H7 (cell line): ENCODE measurements at regions not wholly inside any gene's neighbourhood (a gene's known extent, or its start where the extent isn't known, plus 50 kb on each side); places are given as distances from the start of the nearest gene placed in this dataset.

Source experiments
- DNase-seq: peaks from one replicate; pipeline ENCODE4 v3.0.0; 2012
- H3K27me3 ChIP-seq: 2 replicates; pipeline ENCODE4 v1.6.0; 2011; ENCODE audit warnings: mild to moderate bottlenecking, low read length; ENCODE audit not compliant: control insufficient read depth, insufficient read depth
- H3K36me3 ChIP-seq: replicated peaks from 2 replicates; pipeline ENCODE4 v1.5.1; 2011; ENCODE audit warnings: low read length; ENCODE audit not compliant: control insufficient read depth, insufficient read depth
- H3K4me3 ChIP-seq: 2 replicates; pipeline ENCODE4 v1.5.1; 2011; ENCODE audit warnings: low read depth, mild to moderate bottlenecking, control low read depth, low read length, moderate library complexity; ENCODE audit not compliant: insufficient read depth

DNA sequence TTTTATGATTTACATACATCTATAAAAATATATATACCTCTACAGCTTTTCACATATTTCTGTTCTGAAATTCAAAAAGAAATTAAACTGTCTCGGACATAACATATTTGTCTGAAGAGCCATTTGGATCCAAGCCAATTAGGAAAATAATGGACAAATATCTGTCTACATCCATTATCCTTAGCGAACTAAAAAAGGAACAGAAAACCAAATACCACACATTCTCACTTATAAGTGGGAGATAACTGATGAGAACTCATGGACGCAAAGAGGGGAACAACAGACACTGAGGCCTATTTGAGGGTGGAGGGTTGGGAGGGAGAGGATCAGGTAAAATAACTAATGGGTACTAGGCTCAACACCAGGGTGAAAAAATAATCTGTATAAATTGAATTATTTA, 829.4 kb upstream of the ALCAM start:
- Histone ChIP-seq H3K4me3 (no peak overlapping the region), H3K27me3 (no peaks in the 10 kb centered on the region), H3K36me3 (no peaks in the 10 kb centered on the region)

DNA sequence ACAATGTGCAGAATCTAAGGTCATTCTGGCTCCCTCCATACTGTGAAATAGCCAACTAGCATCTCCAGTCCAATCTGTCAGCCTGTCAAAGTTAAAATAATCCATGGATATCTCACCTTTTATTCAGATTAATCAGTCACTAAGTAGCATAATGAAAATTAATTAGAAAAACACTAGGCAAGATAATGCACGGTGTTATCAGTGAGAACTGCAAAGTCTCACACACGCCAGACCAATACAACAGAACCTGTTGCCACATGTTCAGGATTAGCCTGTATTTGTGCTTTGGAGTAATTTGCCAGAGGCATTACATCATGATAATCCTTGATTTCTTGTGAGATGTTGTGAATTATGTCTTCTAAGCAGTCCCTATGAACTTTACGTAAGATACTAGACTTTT, 820.4 kb upstream of the ALCAM start:
- no peak overlapping the region for H3K4me3 ChIP-seq
- no peak for DNase-seq
- peaks cover 10% of the 10 kb centered on the region for H3K27me3 ChIP-seq
- H3K36me3 ChIP-seq: no peaks in the 10 kb centered on the region

More for the DNA sequence above, 829.4 kb upstream of the ALCAM start:
- no peak for DNase-seq

DNA sequence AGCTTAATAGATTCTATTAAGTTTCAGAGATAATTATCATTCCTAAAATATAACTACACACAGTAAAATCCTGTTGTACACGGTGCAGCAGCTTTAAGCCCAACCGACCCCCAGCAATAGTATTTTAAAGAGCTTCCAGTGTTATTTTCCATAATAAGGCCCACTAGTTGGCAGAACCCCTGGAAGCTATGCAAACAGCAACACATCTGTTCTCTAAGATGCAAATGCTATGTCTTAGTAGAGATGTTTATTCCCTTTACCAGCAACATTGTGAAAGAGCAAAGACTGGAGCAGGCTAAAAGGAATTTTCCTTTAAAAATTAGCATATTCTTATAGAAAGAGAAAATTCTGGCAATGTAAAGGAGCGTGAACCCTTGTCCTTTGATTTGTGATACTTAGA, 819.7 kb upstream of the ALCAM start:
- peaks cover 10% of the 10 kb centered on the region for H3K27me3 ChIP-seq
- peak; percentile 20 for DNase-seq
- H3K4me3 ChIP-seq: no peak overlapping the region
- H3K36me3 ChIP-seq: no peaks in the 10 kb centered on the region

DNA sequence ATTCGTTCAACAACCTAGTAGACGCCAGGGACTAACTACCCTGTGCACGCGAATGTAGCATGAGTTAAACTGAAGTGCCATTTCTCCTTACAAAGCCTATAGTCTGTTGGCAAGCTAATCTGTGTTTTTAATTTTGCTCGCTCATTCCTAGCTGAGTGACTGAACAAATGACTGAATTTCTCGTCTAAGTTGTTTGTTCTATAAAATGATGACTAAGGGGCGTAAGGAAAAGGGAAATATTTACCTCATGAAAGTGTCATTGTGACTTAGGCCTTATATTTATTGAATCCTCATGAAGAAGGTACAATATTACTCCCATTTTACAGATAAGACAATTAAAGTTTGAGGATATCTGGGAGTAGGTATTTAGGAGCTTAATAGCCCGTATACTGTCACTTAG, 818.3 kb upstream of the ALCAM start:
- no peak for DNase-seq
- no peak overlapping the region for H3K4me3 ChIP-seq
- H3K36me3 ChIP-seq: no peaks in the 10 kb centered on the region
- peaks cover 10% of the 10 kb centered on the region for H3K27me3 ChIP-seq

- Histone ChIP-seq H3K4me3 (no peak overlapping the region), H3K36me3 (no peaks in the 10 kb centered on the region), H3K27me3 (peaks cover 10% of the 10 kb centered on the region)
- DNase-seq: no peak
Measured at GRCh38 chr3:104549099-104549714, 817.5 kb upstream of the ALCAM start.

DNA sequence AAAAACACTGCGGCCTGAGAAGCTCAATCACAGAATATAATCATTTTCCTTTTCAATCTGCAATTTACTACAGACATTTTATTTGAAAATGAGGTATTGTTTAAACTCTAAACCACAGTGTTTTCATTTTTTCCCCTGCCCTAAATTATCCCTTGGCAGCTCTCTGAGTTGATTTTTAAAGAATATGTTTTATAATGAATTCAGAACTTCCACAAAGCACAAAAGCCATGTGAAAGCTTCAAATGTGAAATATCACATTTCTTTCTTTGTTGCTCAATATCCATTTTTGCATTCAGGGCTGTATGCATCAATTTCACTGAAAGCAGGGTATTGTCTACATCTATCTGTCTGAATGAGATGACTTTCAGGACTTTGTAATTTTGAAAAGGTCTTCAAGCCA, 813.6 kb upstream of the ALCAM start:
- no peak for DNase-seq
- Histone ChIP-seq H3K27me3 (peaks cover 2% of the 10 kb centered on the region; the same call in 1 of the 2 replicates), H3K4me3 (no peak overlapping the region), H3K36me3 (no peaks in the 10 kb centered on the region)

DNA sequence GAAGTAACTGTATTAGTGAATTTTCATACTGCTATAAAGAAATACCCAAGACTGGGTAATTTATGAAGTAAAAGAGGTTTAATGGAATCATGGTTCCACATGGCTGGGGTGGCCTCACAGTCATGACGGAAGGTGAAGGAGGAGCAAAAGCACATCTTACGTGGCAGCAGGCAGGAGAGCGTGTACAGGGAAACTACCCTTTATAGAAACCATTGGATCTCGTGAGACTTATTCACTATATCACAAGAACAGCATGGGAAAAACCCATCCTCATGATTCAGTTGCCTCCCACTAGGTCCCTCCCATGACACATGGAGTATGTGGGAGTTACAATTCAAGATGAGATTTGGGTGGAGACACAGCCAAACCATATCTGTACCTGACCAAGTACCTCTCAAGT, 812.3 kb upstream of the ALCAM start:
- Histone ChIP-seq H3K4me3 (no peak overlapping the region), H3K36me3 (no peaks in the 10 kb centered on the region), H3K27me3 (no peaks in the 10 kb centered on the region)
- DNase-seq: no peak

DNA sequence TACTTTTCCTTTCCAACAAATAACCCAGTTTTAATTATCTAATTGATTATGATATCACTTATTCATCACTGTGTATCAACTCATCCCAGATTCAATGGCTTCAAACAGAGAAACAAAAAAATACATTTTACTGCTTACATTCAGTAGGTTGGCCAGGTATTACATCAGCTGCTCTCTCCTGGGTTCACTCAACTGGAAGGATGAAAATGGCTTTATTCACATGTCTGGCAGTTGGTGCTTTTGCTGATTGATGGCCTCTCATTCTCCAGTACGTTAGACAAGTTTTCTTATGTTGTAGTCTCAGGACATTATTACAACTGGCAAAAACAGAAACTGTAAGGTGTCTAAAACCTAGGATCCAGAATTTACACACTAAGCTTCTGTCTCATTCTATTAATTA, 811.0 kb upstream of the ALCAM start:
- Histone ChIP-seq H3K4me3 (no peak overlapping the region), H3K36me3 (no peaks in the 10 kb centered on the region), H3K27me3 (no peaks in the 10 kb centered on the region)
- no peak for DNase-seq

DNA sequence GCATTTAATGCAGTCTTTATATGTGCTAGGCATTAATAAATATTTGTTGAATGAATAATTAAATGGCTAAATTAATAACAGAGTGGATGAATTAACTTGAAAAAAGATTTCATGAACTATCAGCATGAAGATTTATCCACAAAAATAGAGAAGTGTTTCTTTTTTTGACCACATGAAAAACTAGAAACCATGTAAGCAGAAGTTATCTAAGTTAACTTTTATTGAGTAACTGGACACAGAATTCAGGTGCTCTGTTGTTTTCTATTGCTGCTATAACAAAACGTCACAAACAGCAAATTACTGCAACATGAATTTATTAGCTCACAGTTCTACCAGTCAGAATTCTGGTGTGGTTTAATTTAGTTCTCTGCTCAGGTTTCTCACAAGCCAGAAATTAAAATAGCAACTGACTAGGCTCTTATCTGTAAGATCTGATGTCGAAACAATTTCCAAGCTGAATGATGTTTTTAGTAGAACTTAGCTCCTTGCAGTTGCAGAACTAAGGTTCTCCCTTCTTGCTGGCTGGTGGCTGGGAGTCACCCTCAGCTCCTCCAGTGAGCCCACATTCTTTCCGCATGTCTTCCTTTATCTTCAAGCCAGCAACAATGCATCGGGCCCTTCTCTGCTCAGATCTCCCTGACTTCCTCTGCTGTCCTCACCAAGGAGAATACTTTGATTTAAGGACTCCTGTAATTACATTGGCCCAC, 810.2 kb upstream of the ALCAM start:
- DNase-seq: no peak
- H3K36me3 ChIP-seq: no peaks in the 10 kb centered on the region
- H3K27me3 ChIP-seq: no peaks in the 10 kb centered on the region
- H3K4me3 ChIP-seq: no peak overlapping the region

DNA sequence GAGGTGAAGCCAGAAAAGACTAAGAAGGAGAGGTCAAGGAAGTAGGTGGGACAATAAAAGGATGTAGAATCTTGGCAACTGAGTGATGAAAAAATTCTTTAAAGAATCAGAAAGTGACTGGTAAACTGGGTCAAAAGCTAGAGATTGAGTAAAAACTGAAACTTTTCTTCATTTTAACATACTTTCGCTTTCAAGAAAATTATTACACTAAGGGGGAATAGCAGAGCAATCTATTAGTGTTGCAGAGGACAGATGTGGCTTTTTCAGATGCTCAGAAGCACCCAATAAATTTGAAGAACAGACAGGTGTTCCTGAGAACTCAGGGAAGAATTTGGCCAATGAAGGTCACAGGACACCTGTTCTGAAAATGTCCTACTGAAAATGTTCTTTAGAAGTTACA, 805.4 kb upstream of the ALCAM start:
- no peak for DNase-seq
- Histone ChIP-seq H3K27me3 (no peaks in the 10 kb centered on the region), H3K36me3 (no peaks in the 10 kb centered on the region), H3K4me3 (no peak overlapping the region)

DNA sequence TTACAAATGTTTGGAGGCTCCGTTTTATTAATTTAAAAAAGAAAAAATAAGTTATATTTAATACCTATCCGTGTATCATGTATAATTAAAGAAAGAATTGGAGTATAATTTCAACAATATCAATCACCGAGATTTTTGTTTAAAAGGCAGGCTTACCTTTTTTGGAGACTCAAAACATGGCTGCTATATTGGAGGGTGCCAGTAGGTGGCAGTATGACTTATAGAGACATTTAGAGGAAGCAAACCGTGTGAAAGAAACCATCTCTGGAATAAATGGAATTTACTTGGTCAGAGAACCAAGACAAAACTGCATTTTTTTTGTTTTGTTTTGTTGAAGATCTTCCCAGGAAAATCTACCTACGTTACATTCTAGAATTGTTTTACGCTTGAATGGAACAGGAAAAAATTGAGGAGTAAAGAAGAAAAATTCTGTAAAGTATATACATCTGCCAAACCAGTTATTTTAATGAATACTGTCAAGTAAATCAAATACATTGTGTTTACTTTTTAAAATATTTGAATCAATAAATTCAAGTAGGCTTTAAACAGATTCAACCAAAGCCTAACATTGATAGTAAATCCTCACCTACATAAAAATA, 802.6 kb upstream of the ALCAM start:
- no peak overlapping the region for H3K4me3 ChIP-seq
- peak; percentile 2 for DNase-seq

DNA sequence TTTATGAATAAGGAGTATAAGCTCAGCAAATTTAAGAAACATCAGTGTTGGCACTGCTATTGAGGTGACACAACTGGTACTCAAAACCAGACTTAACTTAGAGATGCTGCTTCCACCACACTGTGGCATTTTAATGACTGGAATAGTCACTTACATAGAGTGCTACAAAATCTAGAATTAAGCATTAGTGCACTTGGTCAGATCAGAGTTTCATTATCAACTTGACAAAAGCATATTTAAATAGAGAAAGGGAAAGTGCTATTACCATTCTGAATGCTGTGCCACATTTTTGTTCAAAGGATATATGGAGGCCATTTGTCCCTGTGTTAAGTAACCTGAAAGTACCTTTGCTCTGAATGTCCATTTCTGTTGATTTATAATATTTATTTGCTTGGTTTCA, 800.7 kb upstream of the ALCAM start:
- H3K36me3 ChIP-seq: no peaks in the 10 kb centered on the region
- H3K27me3 ChIP-seq: no peaks in the 10 kb centered on the region
- no peak for DNase-seq

More for the DNA sequence above, 802.6 kb upstream of the ALCAM start:
- Histone ChIP-seq H3K27me3 (no peaks in the 10 kb centered on the region), H3K36me3 (no peaks in the 10 kb centered on the region)

GRCh38 chr3:104575634-104576033, 791.1 kb upstream of the ALCAM start:
- no peak for DNase-seq
- Histone ChIP-seq H3K36me3 (no peaks in the 10 kb centered on the region), H3K27me3 (no peaks in the 10 kb centered on the region), H3K4me3 (no peak overlapping the region)

More for the DNA sequence above, 800.7 kb upstream of the ALCAM start:
- H3K4me3 ChIP-seq: no peak overlapping the region

DNA sequence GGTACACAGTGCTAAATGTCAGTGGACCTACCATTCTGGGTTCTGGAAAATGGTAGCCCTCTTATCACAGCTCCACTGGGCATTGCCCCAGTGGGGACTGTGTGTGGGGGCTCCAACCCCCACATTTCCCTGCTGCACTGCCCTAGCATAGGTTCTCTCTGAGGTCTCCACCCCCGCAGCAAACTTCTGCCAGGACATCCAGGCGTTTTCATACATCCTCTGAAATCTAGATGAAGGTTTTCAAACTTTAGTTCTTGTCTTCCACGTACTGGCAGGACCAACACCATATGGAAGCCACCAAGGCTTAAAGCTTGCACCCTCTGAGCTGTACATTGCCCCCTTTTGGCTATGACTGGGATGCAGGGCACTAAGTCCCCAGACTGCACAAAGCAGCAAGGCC, 788.2 kb upstream of the ALCAM start:
- no peak for DNase-seq
- H3K27me3 ChIP-seq: no peaks in the 10 kb centered on the region

DNA sequence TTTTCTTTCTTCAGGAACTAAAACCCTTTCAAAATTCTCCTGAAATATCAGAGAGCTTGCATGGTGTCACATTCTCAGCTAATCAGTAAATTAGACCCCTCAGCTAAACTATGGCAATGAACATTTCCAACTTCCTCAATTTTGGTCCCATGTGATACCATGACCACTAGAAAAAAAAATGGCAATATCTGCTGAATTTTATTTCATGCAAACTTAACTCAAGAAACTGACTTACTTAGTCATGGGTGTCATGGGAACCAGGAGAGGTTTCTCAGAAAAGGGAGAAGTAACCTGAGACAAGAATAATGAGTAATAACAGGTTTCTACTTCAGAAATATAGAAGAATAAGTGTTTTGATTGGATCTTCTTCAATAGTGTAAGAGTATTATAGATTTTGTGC, 784.6 kb upstream of the ALCAM start:
- DNase-seq: no peak
- Histone ChIP-seq H3K36me3 (no peaks in the 10 kb centered on the region), H3K27me3 (no peaks in the 10 kb centered on the region), H3K4me3 (no peak overlapping the region)

More for the DNA sequence above, 788.2 kb upstream of the ALCAM start:
- H3K4me3 ChIP-seq: no peak overlapping the region
- no peaks in the 10 kb centered on the region for H3K36me3 ChIP-seq
